H9 (cell line): ENCODE measurements at regions not wholly inside any gene's neighbourhood (a gene's known extent, or its start where the extent isn't known, plus 50 kb on each side); places are given as distances from the start of the nearest gene placed in this dataset.

Source experiments
- DNase-seq: peaks from one replicate; pipeline ENCODE4 v3.0.0-alpha.2; 2017
- H2AFZ ChIP-seq: one replicate; pipeline ENCODE4 v1.6.1; 2013; ENCODE audit warnings: mild to moderate bottlenecking, low read length, control low read depth, moderate library complexity
- H2AK5ac ChIP-seq: 2 replicates; pipeline ENCODE4 v1.6.1; 2013; ENCODE audit warnings: low read length, control low read depth, mixed read lengths; ENCODE audit not compliant: insufficient read length
- H2BK120ac ChIP-seq: one replicate; pipeline ENCODE4 v1.6.1; 2013; ENCODE audit warnings: low read depth, mild to moderate bottlenecking, low read length, control low read depth, inconsistent platforms; ENCODE audit not compliant: poor library complexity, severe bottlenecking
- H2BK12ac ChIP-seq: 2 replicates; pipeline ENCODE4 v1.6.1; 2013; ENCODE audit warnings: low read length, control low read depth, mixed read lengths, low read depth; ENCODE audit not compliant: insufficient read length
- H2BK15ac ChIP-seq: 2 replicates; pipeline ENCODE4 v1.6.1; 2013; ENCODE audit warnings: low read depth, low read length, control low read depth
- H2BK20ac ChIP-seq: one replicate; pipeline ENCODE4 v1.6.1; 2013; ENCODE audit warnings: low read depth, mild to moderate bottlenecking, low read length, control low read depth, inconsistent platforms; ENCODE audit not compliant: poor library complexity, severe bottlenecking
- H2BK5ac ChIP-seq: 2 replicates; pipeline ENCODE4 v1.6.1; 2013; ENCODE audit warnings: low read length, control low read depth, mixed read lengths; ENCODE audit not compliant: insufficient read length
- H3K14ac ChIP-seq: 2 replicates; pipeline ENCODE4 v1.6.1; 2013; ENCODE audit warnings: low read length, control low read depth; ENCODE audit not compliant: insufficient read depth
- H3K18ac ChIP-seq: 2 replicates; pipeline ENCODE4 v1.6.1; 2013; ENCODE audit warnings: low read depth, mild to moderate bottlenecking, mixed read lengths, low read length, control low read depth; ENCODE audit not compliant: insufficient read length
- H3K23ac ChIP-seq: 2 replicates; pipeline ENCODE4 v1.6.1; 2013; ENCODE audit warnings: low read length, control low read depth, mixed read lengths, low read depth; ENCODE audit not compliant: insufficient read length
- H3K23me2 ChIP-seq: 2 replicates; pipeline ENCODE4 v1.6.1; 2013; ENCODE audit warnings: low read depth, mild to moderate bottlenecking, mixed read lengths, low read length, control low read depth; ENCODE audit not compliant: insufficient read length, poor library complexity, severe bottlenecking
- H3K27ac ChIP-seq: 2 replicates; pipeline ENCODE4 v1.5.1; 2013; ENCODE audit warnings: low read length, control low read depth, mixed read lengths, low read depth; ENCODE audit not compliant: insufficient read length
- H3K27me3 ChIP-seq: 2 replicates; pipeline ENCODE4 v1.6.1; 2013; ENCODE audit warnings: low read length, control low read depth, inconsistent platforms; ENCODE audit not compliant: insufficient read depth
- H3K4ac ChIP-seq: 2 replicates; pipeline ENCODE4 v1.6.1; 2013; ENCODE audit warnings: low read depth, mild to moderate bottlenecking, control low read depth, inconsistent platforms, low read length, moderate library complexity
- H3K4me1 ChIP-seq: 2 replicates; pipeline ENCODE4 v1.6.1; 2013; ENCODE audit warnings: low read length, control low read depth, inconsistent platforms; ENCODE audit not compliant: insufficient read depth
- H3K4me2 ChIP-seq: 2 replicates; pipeline ENCODE4 v1.6.1; 2013; ENCODE audit warnings: low read length, control low read depth, mixed read lengths; ENCODE audit not compliant: insufficient read length, insufficient read depth
- H3K56ac ChIP-seq: 2 replicates; pipeline ENCODE4 v1.6.1; 2013; ENCODE audit warnings: low read depth, mild to moderate bottlenecking, mixed read lengths, low read length, control low read depth; ENCODE audit not compliant: insufficient read length
- H3K79me1 ChIP-seq: 2 replicates; pipeline ENCODE4 v1.6.1; 2013; ENCODE audit warnings: low read depth, mild to moderate bottlenecking, moderate library complexity, low read length, control low read depth, inconsistent platforms; ENCODE audit not compliant: insufficient read depth, poor library complexity, severe bottlenecking
- H3K79me2 ChIP-seq: 2 replicates; pipeline ENCODE4 v1.6.1; 2013; ENCODE audit warnings: low read length, control low read depth, inconsistent platforms; ENCODE audit not compliant: insufficient read depth
- H3K9ac ChIP-seq: 2 replicates; pipeline ENCODE4 v1.6.1; 2013; ENCODE audit warnings: low read length, control low read depth, mixed read lengths; ENCODE audit not compliant: insufficient read length; ENCODE audit errors: extremely low read depth
- H3K9me3 ChIP-seq: one replicate; pipeline ENCODE4 v1.6.1; 2013; ENCODE audit warnings: low read depth, low read length, inconsistent platforms; ENCODE audit not compliant: control insufficient read depth
- H3T11ph ChIP-seq: one replicate; pipeline ENCODE4 v1.6.1; 2013; ENCODE audit warnings: mild to moderate bottlenecking, low read length, control low read depth, inconsistent platforms
- H4K20me1 ChIP-seq: one replicate; pipeline ENCODE4 v1.6.1; 2013; ENCODE audit not compliant: control insufficient read depth, insufficient read length, insufficient read depth
- H4K5ac ChIP-seq: 2 replicates; pipeline ENCODE4 v1.6.1; 2013; ENCODE audit warnings: low read depth, mild to moderate bottlenecking, mixed read lengths, low read length, control low read depth; ENCODE audit not compliant: insufficient read length
- H4K8ac ChIP-seq: replicated peaks from 2 replicates; pipeline ENCODE4 v1.6.1; 2013; ENCODE audit warnings: low read length, control low read depth, mixed read lengths, low read depth; ENCODE audit not compliant: insufficient read length
- H4K91ac ChIP-seq: 2 replicates; pipeline ENCODE4 v1.6.1; 2013; ENCODE audit warnings: low read depth, mild to moderate bottlenecking, moderate library complexity, mixed read lengths, low read length, control low read depth; ENCODE audit not compliant: insufficient read length
- H3K27ac Mint-ChIP-seq, 3 experiments: 2 replicates in 2 of 3; 3 replicates in 1 of 3; pipeline ENCODE4 v1.8.0; 2020 to 2021; ENCODE audit warnings: mixed read lengths in 3 of 3, mild to moderate bottlenecking in 1 of 3, moderate library complexity in 1 of 3
- H3K27me3 Mint-ChIP-seq: 2 replicates; pipeline ENCODE4 v1.8.0; 2021; ENCODE audit warnings: low read depth, mild to moderate bottlenecking, moderate library complexity, mixed read lengths
- H3K36me3 Mint-ChIP-seq, 3 experiments: 2 replicates in 2 of 3; 3 replicates in 1 of 3; pipeline ENCODE4 v1.8.0; 2020 to 2021; ENCODE audit warnings: low read depth in 3 of 3, mixed read lengths in 3 of 3; ENCODE audit not compliant: insufficient read depth in 1 of 3
- H3K4me1 Mint-ChIP-seq, 2 experiments: 2 replicates each; pipeline ENCODE4 v1.8.0; 2020; ENCODE audit warnings: mixed read lengths in 2 of 2
- H3K4me3 Mint-ChIP-seq, 2 experiments: 2 replicates in 1 of 2; 3 replicates in 1 of 2; pipeline ENCODE4 v1.8.0; 2020 to 2021; ENCODE audit warnings: mild to moderate bottlenecking in 2 of 2, mixed read lengths in 2 of 2, moderate library complexity in 1 of 2
- H3K9me3 Mint-ChIP-seq, 2 experiments: 2 replicates in 1 of 2; 3 replicates in 1 of 2; pipeline ENCODE4 v1.8.0; 2020; ENCODE audit warnings: mild to moderate bottlenecking in 2 of 2, mixed read lengths in 2 of 2, moderate library complexity in 1 of 2
- WGBS: extraction: QIAGEN DNeasy Blood & Tissue Kit; methylation state at CpG from one replicate; pipeline ENCODE4 v1.1.7; 2013; ENCODE audit warnings: missing lambda C conversion rate, low lambda C conversion rate, mixed read lengths; ENCODE audit not compliant: insufficient read length; ENCODE audit errors: extremely low coverage; 5-methylcytosine and 5-hydroxymethylcytosine counted together
- TF ChIP-seq, protein P1 (sequence below): fragments of 200-600 bp; sonication (generic); conservative IDR thresholded peaks from 3 replicates; pipeline ENCODE4 v1.8.0; 2021; ENCODE audit warnings: antibody characterized with exemption, mild to moderate bottlenecking

DNA sequence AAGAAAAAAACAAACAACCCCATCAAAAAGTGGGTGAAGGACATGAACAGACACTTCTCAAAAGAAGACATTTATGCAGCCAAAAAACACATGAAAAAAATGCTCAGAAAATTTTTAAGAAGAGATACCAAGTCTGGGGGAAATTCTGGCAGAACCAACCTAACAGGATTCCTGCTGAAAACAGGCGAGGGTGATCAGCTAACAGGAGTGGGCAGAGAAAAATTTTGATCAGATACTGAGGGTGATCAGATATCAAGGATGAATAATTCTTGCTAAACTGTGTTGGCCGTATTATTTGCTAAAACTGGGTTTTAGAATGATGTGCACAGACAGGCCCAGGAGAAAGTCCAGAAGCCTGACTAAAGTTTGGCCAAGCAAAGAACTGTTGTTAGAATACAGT is 557.3 kb downstream of the CD109 start:
- no peak overlapping the region for H3K4ac ChIP-seq
- H3T11ph ChIP-seq = no peak overlapping the region
- Mint-ChIP-seq H3K4me1 (peaks cover 4 to 11% of the 10 kb centered on the region in 2 experiments; a peak in 2 of 4 replicates), H3K27me3 (peaks cover 1% of the 10 kb centered on the region; the same call in 1 of the 2 replicates), H3K27ac (no peak overlapping the region), H3K4me3 (no peak overlapping the region), H3K36me3 (peaks cover 4 to 18% (median 4%) of the 10 kb centered on the region in 3 experiments), H3K9me3 (peaks cover 16 to 20% of the 10 kb centered on the region in 2 experiments)
- H3K79me2 ChIP-seq = no peaks in the 10 kb centered on the region
- no peak overlapping the region for H2AFZ ChIP-seq
- no peak overlapping the region for H3K27ac ChIP-seq
- H2BK120ac ChIP-seq = no peak overlapping the region
- DNase-seq = no peak
- no peak overlapping the region for H3K18ac ChIP-seq
- no peak overlapping the region for H3K4me2 ChIP-seq
- H3K27me3 ChIP-seq = no peaks in the 10 kb centered on the region
- no peak overlapping the region for H4K91ac ChIP-seq
- no peak overlapping the region for H4K8ac ChIP-seq
- H3K23ac ChIP-seq = no peak overlapping the region
- no peak overlapping the region for H3K56ac ChIP-seq
- no peak overlapping the region for H2BK15ac ChIP-seq
- no peaks in the 10 kb centered on the region for H3K4me1 ChIP-seq
- H4K20me1 ChIP-seq = no peaks in the 10 kb centered on the region
- no peaks in the 10 kb centered on the region for H3K79me1 ChIP-seq
- TF ChIP-seq, protein P1, sequence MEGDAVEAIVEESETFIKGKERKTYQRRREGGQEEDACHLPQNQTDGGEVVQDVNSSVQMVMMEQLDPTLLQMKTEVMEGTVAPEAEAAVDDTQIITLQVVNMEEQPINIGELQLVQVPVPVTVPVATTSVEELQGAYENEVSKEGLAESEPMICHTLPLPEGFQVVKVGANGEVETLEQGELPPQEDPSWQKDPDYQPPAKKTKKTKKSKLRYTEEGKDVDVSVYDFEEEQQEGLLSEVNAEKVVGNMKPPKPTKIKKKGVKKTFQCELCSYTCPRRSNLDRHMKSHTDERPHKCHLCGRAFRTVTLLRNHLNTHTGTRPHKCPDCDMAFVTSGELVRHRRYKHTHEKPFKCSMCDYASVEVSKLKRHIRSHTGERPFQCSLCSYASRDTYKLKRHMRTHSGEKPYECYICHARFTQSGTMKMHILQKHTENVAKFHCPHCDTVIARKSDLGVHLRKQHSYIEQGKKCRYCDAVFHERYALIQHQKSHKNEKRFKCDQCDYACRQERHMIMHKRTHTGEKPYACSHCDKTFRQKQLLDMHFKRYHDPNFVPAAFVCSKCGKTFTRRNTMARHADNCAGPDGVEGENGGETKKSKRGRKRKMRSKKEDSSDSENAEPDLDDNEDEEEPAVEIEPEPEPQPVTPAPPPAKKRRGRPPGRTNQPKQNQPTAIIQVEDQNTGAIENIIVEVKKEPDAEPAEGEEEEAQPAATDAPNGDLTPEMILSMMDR = no peak
- no peak overlapping the region for H2BK5ac ChIP-seq
- no peak overlapping the region for H3K14ac ChIP-seq
- WGBS = no CpG with 5 or more reads among the region's 2 CpGs
- no peak overlapping the region for H3K9ac ChIP-seq
- no peaks in the 10 kb centered on the region for H3K23me2 ChIP-seq
- no peak overlapping the region for H2BK12ac ChIP-seq
- H2BK20ac ChIP-seq = no peak overlapping the region
- H3K9me3 ChIP-seq = no peaks in the 10 kb centered on the region
- H2AK5ac ChIP-seq = no peak overlapping the region
- no peak overlapping the region for H4K5ac ChIP-seq
